8988T (cell line): ENCODE measurements at regions not wholly inside any gene's neighbourhood (a gene's known extent, or its start where the extent isn't known, plus 50 kb on each side); places are given as distances from the start of the nearest gene placed in this dataset.
"Not testable (repeated sequence)": the region's sequence is repeated elsewhere in the genome, so short reads cannot be mapped to it uniquely, and the experiment has no call there.

Experiments
- DNase-seq: peaks from one replicate; pipeline ENCODE4 v3.0.0; 2011

DNA sequence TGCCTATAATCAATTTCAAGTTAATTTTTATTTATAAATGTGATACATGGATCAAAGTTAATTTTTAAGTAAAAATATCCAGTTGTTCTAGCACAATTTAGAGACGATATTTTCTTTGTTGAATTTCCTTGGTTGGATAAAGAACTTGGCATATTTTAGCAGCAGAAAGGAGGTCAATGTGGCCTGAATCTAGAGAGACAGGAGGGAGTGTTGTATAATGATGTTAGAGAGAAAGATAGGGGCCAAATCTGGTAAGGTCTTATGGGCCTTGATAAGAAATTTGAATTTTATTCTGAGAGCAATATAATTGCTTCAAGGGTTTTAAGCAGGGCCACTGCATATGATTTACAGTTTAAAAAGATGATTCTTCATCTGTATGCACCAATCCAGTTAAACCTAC is 79.4 kb upstream of the OGFRL1 start:
- no peak for DNase-seq

DNA sequence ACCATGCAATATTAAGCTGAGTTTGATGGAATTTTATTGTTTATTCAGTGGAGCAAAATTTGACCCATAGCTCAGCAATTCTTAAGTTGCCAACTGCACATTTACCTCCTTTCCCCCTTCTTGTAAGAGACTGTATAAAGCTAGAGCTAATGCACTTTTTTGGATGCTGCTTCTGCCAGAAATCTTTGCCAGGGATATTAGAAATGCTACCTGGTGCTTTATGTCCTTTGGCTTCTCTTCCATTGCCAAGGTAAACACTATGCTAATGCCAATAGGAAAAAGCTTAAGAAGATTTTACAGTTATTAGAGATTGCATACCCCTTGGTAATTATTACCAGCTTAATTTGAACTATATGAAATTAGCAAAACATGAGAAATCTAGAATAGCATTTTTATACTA is 79.0 kb upstream of the OGFRL1 start:
- no peak for DNase-seq

DNA sequence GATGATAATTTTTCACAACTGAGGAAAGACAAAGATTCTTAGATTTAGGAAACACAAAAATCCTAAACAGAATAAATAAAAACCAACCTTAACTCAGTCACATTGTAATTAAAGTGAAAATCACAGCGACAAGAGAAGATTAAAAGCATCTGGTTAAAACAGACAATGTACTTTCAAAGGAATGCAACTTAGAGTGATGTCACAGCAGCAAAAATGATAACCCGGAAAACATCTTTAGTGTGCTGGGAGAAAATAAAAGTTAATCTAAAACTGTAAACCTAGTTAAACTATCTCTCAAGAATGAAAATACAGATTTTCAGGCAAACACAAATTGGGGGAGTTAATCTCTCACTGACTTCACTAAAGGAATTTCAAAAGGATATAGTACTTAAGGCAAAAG is 76.8 kb upstream of the OGFRL1 start:
- no peak for DNase-seq

DNA sequence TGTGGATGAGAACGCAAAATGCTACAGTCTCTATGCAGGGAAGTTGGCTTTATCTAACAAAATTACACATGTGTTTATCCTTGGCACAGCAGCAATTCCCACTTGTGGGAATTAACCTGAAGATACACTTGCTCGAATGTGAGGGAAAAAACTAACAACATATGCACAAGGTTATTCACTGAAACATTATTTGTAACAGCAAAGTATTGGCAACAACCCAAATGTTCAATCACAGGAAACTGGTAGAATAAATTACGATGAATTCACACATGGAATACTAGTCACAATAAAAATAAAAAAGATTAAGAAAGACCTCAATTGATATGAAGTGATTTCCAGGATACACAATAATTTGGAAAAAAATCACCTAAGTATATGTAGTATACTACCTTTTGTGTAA is 68.1 kb upstream of the OGFRL1 start:
- no peak for DNase-seq

DNA sequence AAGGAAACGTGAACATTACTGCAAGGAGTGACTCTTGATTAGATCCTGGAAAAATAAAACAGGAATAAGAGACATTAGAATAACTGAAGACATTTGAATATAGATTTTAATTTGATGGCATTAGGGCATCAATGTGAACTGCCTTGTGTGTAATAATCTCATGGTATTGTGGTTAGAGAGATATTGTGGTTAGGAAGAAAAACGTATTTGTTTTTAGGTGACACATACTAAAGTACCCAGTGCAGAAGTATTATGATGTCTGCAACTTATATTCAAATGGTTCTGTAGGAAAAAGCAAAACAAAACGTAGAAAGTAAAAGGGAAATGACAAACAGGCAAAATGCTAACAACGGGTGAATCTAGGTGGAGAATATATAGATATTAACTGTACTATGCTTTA is 65.9 kb upstream of the OGFRL1 start:
- DNase-seq, result no peak

DNA sequence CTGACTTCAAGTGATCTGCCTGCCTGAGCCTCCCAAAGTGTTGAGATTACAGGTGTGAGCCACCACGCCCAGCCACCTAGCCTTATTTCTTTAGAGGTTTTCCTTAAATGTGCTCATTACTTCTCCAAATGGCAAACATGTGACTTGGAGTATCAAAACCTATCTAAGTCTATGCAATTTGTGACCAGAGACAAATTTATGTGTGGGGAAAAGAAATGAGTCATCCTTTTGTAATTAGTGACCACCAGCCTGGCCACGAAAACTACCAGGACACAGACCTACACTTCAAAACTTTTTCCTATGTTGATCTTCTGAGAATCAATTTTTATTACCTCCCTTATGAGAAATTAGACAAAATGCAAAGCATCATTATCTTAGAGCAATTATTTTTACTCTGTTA is 64.6 kb upstream of the OGFRL1 start:
- DNase-seq, result no peak

DNA sequence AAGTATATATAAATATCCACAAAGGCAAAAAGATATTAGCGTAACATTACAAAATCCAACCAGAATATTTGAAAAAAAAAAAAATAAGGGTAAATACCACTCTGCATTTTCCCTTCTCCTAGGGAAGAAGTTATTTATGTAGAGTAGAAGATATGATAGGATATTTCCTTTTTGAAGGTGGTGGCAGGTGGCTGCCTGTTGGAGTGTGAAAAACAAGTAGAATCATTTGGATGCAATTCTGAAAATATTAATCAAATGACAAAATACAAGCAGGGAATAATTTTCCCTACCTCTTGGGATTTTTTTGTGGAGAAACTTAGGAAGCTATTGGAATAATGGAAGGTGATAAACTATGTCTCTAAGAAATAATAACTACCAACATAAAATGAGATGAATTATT is 62.5 kb upstream of the OGFRL1 start:
- DNase-seq, result no peak

DNA sequence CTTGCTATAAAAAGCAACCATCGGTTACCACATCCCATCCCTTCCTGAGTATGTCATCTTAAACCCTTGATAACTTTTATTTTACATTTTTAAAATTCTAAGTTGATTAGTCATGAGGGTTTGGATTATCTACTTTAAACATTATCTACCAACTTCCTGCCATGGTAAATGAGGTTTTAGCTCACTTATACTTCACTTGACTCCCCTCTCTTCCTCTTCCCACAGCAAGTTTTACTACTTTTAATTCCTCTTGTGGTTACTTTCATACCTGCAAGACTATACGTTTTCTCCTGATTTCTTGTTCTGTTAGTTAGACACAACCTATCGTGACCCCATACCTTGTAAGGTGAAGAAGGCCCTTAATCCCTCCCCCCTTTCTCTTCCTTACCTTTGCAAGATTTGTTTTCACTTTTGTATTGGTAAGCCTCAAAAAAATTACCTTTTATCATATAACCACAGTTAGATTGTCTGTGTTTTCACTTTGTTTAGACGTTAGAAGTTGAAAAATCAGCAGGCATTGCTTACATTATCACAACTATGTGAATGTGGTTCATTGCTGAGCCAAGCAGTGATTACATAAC is 60.1 kb upstream of the OGFRL1 start:
- no peak for DNase-seq

DNA sequence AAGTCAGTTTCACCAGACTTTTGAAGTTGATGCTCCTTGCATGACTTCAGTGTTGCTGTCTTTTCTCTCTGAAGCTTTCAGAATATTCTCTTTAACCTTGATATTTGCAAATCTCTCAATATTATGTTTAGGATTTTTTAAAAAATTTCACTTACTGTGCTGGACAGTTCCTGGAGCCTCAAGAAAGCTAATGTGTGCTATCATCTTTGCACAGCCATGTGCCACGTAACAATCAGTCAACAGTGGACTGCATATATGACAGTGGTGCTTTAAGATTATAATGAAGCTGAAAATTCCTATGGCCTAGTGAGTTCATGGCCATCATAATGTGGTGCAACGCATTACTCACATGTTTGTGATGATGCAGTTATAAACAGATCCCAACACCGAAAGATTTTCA is 59.1 kb upstream of the OGFRL1 start:
- no peak for DNase-seq

DNA sequence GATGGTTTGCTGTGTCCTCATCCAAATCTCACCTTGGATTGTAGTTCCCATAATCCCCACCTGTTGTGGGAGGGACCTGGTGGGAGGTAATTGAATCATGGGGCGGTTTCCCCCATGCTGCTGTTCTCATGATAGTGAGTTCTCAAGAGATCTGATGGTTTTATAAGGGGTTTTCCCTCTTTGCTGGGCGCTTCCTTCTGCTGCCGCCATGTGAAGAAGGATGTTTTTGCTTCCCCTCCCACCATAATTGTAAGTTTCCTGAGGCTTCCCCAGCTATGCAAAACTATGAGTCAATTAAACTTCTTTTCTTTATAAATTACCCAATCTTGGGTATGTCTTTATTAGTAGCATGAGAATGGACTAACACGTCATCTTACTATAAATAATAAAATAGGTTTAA is 55.7 kb upstream of the OGFRL1 start:
- DNase-seq, result not testable (repeated sequence)

DNA sequence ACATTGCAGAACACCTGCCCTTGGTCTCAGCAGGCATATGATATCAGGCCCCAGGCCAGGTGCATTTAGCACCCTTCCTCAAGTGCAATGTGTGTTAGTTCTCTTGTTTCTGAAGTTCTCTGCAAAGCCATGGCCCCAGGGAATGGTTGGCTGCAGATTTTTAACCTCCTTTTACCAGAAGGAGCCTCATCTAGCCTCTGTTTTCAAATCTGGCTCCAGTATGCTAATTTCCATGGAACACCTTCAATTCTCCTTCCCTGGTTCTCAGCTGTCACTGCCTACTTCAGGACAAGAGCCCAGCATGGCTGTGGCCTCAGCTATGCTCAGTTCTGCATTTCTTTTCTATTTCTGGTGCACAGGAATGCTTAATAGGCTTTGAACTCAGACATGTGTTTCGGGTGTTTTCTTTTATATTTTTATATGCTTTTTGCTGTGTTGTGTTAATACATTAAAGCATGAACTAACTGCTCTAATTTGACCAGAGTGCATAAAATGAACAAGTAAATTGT is 51.6 kb upstream of the OGFRL1 start:
- DNase-seq, result no peak

DNA sequence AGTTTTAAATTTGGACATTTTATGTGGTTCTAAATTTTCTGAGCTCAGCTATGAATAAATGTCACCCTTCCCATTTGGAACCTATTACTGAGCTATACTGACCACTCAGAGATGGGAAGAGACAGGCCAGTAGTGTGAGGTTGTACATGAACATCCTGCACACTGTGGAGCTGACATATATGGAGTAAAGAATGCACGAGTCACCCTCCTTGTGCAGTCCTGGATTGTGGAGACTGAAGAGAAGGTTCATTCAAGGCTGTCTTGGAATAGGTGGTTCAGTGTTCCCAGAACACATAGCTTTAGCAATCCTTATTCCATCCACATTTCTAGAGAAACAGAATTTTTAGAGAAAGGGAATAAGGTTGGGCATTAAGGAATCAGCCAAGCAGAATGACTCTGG is 50.3 kb upstream of the OGFRL1 start:
- DNase-seq, result no peak
